ENCODE measurements at regions not wholly inside any gene's neighbourhood (a gene's known extent, or its start where the extent isn't known, plus 50 kb on each side); places are given as distances from the start of the nearest gene placed in this dataset.
A peak's percentile ranks its signal among the peaks of the same experiment; 100 is the strongest.
"Not testable (repeated sequence)": the region's sequence is repeated elsewhere in the genome, so short reads cannot be mapped to it uniquely, and the experiment has no call there.

DNA sequence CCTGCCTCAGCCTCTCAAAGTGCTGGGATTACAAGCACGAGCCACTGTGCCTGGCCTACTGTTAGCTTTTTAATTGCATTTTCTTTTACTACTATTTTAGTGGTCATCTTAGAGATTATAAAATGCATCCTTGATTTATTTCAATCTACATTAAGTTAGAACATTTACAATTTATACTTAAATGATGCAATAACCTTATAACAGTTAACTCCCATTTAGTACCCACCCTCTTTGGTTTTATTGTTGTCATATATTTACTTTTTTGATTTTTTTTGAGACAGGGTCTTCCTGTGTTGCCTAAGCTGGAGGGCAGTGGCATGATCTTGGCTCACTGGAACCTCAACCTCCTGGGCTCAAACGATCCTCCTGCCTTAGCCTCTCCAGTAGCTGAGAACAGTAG, 77.3 kb downstream of the PPCDC start:
- DNase-seq = no peak

DNA sequence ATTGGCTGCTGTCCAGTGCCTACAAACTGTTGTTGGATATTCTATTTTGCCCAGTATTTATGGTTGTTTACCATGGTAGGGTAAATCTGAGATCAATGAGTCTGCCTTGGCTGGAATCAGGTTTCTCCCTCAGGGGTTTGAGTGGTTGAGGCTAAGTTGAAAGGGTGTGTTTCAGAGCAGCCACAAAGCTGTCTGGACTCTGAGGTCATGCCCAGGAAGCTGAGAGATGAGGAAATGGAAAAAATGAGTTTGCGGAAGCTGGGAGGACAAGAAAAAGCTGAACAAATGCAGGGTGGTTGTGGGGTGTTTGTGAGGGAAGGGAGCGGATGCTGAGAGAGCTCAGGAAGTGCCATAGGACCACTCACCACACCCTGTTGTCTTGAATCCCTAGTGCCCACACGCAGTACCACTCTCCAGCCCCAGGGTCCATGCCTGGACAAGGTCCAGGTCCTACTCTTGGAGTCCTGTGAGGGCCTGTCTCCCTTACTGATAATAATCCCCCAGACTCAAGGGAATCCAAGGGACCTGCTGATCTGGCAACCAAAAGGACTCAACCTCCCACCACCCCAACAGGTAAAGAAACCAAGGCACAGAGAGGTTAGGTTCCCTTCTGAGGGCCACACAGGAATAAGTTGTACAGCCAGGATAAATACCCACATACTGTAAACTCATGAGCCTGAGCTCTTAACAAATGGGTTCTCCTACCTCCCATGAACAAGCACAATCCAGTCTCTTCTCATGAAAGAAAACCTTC, 81.6 kb downstream of the PPCDC start:
- DNase-seq = peak; percentile 59

DNA sequence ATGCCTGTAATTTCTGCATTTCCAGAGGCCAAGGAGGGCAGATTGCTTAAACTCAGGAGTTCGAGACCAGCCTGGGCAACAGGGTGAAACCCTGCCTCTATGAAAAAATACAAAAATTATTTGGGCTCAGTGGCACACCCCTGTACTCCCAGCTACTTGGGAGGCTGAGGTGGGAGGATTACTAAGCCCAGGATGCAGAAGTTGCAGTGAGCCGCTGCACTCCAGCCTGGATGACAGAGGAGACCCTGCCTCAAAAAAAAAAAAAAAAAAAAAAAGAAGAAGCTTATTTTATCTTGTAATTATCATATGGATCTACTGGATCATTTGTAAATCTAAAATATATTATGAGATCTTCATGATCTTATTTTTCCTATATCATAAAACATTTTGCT, 84.1 kb downstream of the PPCDC start:
- no peak for DNase-seq

DNA sequence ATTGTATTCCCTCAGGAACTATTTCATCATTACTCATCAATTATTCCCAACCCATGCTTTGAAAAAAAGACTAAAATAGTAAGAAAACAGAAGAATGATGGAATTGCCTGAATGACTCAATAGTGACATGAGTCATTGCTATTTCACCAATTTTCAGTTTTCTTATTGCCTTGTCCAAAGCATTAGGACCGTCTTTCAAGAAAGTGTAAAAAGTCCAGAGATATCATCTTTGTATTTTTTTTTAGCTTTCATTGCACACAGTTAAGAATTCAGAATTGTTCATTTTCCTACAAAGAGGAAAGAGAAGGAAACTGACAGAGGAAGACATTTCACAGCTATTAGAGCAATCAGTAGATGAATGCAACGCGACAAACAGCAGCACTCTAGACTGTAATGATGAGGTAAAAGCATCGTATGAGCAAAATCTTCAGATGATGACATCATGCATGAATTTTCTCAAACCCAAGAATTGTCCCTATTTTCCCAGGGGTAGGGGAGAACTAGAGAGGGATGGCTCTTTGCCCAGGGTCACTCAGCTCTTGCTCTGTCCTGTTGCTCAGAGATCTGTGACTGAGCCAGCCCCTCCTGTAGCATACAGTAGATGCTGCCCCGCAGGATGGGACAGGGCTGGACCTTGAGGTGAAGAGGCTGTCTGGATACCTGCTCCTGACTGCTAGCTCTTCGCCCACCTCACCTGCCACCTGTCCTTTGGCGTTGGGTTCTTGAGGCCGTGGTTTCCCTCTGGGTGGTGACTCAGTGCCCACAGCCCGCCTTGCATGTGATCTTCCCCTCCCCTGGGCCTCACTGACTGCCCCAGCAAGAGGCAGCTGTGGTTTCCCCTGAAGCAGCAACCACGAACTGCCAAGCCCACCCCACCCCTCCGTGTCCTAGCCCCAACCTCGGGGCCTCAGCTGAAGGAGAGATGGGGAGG, 84.8 kb downstream of the PPCDC start:
- no peak for DNase-seq

DNA sequence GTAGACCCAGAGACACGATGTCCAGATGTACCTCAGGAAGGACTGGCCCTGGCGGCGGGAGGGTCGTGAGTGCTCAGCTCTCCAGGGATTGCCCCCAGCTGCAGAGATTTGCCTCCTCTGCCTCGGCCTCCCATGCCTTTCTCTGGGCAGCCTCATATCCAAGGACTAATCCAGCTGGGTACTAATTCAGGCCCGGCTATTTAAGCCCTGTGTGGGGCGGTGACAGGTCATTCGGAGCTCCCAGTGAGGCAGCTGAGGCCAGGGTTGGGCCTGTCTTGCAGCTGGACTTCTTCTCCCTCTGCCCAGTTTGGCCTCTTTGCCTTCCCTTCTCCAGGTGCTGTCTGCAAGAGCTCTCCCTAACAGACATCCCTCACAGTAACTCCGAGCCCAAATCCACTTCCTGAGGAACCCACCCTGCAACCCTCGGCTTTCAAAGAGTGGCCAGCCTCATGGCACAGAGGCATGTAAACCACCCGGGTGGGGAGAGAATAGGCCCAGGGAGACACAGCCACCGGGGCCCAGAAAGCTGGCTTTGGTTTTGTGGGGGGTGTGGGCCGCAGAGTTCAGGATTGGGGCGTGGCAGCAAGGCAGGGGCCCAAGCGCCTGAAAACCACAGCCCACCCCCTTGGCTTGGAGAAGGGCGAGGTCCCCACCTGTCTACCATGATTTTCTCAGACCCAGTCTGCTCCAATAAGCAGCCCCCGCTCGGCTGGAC, 85.8 kb downstream of the PPCDC start:
- no peak for DNase-seq

DNA sequence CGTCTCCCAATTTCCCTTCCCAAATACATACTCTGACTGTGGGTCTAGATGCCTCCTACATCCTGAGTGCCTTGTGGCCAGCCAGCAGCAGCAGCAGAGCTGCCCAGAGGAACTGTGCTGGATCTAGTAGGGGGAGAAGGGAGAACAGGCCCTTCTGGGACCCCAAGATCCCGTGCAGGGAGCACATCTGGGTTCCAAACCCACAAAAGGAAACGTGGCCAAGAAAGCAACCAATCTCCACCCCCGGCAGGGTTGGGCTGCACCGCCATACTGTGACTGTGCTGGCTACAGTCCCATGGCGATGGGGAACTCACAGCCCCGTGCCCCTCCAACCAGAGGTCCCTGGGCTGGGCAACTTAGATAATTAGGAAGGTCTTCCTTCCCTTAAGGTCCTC, 86.3 kb downstream of the PPCDC start:
- no peak for DNase-seq

DNA sequence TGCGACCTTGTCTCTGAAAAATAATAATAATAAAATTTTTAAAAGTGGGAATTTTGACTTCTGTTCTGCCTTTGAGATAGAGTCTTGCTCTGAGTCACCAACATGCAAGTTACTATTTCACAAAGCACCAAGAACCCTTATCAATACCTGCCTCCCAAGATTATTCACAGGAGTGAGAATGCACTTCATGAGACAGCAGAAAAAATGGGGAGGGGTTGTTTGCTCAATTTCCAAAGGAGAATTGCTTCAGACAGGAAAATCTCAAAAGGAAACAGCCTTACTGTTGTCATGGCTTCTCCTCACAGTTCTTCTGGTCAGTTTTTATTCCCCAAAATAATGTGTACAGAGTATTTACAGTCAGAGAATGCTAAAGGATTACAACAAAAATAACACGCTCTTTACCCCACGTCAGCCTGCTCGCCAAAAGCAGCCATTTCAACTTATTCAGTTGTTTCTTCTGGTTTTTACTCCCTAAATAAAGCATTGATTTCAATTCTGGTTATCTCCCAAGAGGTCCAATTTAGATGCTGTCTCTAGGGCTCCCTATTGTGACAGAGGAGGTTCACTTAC, 89.0 kb downstream of the PPCDC start:
- no peak for DNase-seq

DNA sequence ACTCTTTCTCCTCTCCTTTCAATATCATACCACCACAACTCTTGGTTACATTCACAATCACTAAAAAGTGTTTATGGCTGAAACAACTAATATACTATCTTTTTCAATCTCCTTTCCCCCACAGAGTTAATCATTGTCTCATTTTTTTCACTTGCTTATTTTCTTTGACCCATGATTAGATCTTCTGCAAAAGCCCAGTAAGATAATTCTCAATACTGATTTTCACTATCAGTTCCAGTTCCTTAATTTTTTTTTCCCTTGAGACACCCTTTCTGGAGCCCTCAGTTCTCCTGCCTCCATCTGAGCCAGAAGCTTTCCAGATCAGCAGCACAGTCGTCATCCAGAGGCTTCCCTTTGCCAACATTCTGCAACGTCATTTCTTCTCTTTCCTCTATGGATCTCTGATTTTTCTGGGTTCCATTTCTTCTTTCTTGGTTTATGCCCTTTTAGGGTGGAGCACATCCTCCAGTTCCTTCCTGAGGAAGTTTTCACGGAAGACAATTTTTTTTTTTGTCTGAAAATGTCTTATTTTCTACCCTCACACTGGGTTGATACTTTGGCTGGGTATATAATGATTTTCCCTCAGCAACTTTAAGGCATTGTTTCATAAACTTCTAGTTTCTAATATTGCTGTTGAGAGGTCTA, 88.7 kb upstream of the C15orf39 start:
- no peak for DNase-seq

DNA sequence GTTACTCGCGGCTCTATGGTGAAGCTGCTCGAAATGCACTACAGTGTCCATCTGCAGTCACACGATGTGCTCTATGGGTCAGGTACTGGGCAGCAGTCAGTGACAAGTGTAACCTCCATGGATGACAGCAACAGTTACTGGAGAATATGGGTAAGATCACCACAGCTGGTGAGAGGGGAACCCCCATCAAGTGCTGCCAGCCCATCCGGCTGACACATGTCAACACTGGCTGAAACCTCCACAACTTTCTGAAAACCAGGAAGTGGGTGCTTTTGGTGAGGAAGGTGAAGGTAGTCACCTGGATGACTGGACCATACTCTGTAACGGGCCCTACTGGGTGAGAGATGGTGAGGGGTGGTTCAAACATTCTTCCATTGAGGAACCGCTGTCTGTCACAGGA, 87.4 kb upstream of the C15orf39 start:
- no peak for DNase-seq

DNA sequence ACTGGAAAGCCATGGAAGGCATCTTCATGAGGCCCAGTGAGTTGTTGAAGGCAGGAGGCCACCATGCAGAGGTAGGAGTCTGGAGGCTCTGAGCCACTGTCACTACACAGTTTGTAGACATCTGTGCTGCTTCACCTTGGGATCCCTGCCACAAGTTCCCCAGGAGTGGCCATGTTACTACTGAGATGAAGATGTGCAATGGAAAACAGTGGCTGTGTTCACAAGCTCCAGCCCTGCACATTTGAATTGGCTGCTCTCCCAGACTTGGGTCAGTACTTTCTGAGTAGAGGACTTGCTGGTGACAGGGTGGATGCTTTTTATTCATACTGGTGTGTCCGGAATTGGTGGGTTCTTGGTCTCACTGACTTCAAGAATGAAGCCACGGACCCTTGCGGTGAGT, 86.9 kb upstream of the C15orf39 start:
- no peak for DNase-seq

DNA sequence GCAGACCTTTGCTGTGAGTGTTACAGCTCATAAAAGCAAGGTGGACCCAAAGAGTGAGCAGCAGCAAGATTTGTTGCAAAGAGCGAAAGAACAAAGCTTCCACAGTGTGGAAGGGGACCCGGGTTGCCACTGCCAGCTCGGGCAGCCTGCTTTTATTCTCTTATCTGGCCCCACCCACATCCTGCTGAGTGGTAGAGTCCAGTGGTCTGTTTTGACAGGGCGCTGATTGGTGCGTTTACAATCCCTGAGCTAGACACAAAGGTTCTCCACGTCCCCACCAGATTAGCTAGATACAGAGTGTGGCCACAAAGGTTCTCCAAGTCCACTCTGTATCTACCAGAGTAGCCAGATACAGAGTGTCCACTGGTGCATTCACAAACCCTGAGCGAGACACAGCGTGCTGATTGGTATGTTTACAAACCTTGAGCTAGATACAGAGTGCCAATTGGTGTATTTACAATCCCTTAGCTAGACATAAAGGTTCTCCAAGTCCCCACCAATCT, 86.2 kb upstream of the C15orf39 start:
- not testable (repeated sequence) for DNase-seq

DNA sequence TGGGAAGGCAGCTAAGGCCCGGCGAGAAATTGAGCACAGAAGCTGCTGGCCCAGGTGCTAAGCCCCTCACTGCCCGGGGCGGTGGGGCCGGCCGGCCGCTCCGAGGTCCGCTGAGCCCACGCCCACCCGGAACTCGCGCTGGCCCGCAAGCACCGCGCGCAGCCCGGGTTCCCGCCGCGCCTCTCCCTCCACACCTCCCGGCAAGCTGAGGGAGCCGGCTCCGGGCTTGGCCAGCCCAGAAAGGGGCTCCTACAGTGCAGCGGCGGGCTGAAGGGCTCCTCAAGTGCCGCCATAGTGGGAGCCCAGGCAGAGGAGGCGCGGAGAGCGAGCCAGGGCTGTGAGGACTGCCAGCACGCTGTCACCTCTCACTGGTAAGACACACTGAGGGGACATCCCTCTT, 85.5 kb upstream of the C15orf39 start:
- DNase-seq = not testable (repeated sequence)

DNA sequence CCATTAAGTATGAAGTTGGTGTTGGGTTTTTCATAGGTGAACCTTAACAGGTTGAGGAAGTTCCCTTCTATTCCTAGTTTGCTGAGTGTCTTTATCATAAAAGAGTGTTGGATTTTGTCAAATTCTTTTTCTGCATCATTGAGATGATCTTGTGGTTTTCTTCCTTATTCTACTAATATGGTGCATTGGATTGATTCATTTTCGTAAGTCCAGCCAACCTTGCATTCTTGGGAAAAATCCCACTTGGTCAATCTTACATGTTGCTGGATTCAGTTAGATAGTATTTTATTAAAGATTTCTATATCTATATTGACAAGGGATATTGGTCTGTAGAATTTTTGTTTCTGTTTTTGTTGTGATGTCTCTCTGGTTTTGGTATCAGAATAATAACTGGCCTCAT, 83.7 kb upstream of the C15orf39 start:
- DNase-seq = no peak

DNA sequence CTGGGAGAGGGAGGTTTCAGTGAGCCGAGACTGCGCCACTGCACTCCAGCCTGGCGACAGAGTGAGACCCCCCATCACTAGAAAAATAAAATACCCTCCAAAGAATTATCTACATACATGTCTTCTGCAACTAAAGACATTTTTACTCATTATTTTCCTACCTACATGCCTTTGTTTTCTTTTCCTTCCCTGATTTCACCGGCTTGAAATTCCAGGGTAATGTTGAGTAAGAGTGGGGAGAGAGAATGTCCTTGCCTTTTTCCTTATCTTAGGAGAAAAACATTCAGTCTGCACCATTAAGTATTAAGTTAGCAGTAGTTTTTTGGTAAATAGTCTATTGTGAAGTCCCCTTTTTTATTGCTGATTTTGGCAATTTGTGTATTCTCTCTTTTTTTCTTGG, 82.4 kb upstream of the C15orf39 start:
- DNase-seq = not testable (repeated sequence)

DNA sequence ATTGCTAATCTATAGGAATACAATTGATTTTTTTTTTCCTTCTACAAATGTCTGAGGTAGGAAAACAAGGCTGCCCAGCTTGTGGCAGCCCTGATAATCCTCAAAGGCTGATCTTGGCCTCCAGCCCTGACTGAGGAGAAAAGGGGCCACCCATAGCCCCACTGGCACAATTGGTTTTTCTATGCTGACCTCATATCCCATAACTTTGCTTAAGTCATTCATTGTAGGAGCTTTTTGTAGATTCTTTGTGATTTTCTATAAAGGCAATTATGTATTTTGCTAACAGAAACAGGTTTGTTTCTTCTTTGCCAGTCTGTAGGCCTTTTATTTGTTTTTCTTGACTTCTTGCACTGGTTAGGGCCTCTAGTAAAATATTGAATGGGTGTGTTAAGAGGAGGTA, 80.2 kb upstream of the C15orf39 start:
- DNase-seq = no peak

DNA sequence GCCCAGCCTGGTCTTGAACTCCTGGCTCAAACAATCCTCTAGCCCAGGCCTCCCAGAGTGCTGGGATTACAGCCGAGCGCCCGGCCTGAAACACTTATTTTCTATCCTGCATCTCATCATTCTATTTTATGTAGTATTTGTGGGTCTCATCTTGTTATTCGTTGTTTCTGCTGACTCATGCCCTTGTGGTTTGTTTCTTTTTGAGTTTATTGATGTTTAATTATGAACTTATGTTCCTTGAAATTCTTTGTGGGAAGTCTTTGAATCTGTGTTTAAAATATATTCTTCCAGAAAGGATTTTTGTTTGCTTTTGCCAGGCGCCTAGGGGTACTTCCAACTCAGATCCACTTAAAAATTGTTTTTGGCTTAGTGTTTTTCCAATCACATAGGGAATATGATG, 78.3 kb upstream of the C15orf39 start:
- no peak for DNase-seq

DNA sequence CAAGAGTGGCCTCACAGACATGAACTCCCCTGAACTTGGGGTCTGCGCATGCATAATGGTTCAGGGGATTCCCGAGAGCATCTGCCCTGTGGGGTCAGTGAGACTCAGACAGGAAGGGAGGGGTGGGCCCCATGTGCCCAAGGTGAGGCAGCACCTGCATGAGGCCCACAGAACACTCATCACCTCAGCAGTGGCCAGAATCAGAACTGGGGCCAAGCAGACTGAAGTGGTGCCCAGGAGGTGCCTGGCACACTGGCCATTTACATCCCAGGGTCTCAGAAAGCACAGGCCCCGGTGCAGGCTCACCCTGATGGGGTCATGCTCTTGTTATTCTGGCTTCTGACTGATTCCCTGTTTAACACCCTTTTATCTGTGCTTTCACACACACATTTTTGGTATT, 77.4 kb upstream of the C15orf39 start:
- DNase-seq = not testable (repeated sequence)

DNA sequence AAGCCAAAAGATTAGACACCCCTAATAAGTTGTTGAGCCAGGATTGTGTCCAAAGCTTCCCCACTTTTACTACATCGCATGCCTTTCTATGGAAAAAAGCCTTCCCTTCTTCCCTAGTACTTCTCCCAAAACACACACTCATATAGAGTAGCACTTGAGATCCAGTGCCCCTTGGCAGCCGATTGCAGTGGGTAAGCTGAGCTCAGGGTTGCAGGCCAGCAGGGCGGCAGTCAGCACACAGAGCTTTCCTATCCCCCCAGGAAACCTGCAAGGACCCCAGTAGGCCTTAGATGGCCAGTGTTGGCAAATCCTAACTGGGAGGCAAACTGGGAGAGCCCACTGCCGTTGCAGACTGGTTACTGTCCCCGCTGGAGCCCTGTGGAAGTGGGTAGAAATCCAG, 75.7 kb upstream of the C15orf39 start:
- no peak for DNase-seq

DNA sequence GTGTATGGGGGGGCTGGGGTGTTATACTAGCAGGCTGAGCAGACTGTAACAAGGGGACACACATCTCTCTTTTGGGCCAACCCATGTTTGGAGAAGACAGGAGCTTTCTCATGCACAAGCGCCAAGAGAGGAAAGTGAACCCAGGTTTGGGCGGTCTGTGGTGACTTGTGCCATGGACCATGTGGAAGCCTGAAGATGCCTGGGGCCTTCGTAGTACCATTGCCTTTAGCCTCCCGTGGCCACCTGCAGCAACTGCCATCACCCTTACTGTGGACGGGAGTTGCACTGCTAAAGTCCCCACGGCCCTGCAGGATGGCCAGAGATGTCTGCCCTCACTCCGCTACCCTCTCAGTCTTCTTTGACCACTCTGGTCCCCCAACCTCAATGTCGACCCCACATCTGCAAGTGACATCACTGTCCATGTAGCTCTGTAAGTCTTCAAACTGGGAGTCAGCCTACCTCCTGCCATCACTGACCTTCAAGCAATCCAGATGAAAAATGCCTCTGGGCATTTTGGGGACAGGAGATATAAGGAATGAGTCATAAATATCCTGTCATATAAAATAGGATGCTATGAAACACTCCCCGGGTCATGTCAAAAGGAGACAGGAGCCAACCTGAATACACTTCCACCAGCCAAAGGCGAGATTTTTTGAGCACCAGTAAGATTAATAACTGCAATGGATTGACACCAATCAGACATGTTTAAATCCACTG, 74.7 kb upstream of the C15orf39 start:
- no peak for DNase-seq

DNA sequence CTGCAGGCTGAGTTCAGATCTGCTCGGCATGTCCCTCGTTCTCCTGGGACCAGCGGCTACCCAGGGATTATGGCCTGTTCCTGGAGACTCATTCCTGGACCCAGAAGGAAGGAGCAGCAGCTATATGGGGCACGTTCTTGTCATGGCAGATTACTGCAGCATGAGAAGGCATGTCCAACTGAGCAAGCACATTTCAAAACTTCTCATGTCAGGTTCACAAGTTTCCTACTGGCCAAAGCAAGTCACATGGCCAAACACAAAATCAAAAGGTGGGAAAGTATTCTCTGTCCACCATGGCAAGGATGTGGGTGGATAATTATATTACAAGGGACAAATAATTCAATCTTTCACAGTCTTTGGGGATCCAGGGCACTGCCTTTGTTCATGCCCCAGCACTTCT, 71.9 kb upstream of the C15orf39 start:
- DNase-seq = no peak

DNA sequence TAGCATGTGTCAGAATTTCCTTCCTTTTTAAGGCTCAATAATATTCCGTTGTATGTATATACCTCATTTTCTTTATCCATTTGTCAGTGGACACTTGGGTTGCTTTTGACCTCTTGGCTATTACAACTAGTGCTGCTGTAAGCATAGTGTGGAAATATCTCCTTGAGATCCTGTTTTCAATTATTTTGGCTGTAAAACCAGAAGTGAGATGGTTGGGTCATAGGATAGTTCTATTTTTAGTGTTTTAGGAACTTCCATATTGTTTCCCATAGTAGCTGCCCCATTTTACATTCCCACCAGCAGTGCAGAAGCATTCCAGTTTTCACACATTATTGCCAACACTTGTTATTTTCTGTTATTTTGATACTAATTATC, 70.4 kb upstream of the C15orf39 start:
- no peak for DNase-seq

DNA sequence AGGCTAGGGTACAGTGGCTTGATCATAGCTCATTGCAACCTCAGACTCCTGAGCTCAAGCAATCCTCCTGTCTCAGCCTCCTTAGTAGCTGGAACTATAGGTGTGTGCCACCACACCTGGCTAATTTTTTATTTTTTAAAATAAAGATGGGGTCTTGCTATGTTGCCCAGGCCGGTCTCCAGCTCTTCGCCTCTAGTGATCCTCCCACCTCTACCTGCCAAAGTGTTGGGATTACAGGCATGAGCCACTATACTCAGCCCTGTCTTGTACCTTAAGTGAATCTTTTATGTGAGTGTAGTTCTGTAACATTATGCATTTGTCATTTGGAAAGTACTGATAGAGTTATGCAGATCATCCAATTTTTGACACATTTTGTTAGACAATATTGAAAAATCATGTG, 66.9 kb upstream of the C15orf39 start:
- no peak for DNase-seq

Data from DMS153 (cell line).